CD4-positive, alpha-beta T cell treated with Interleukin-15 for 4 hours (primary cell): ENCODE measurements at regions not wholly inside any gene's neighbourhood (a gene's known extent, or its start where the extent isn't known, plus 50 kb on each side); places are given as distances from the start of the nearest gene placed in this dataset.
"Not testable (repeated sequence)": the region's sequence is repeated elsewhere in the genome, so short reads cannot be mapped to it uniquely, and the experiment has no call there.

Experiments
- DNase-seq: peaks from one replicate; pipeline ENCODE4 v3.0.0-alpha.2; 2020; ENCODE audit warnings: low spot score

GRCh38 chr12:76664731-76665130 is 99.2 kb upstream of the ZDHHC17 start:
- DNase-seq = no peak

DNA sequence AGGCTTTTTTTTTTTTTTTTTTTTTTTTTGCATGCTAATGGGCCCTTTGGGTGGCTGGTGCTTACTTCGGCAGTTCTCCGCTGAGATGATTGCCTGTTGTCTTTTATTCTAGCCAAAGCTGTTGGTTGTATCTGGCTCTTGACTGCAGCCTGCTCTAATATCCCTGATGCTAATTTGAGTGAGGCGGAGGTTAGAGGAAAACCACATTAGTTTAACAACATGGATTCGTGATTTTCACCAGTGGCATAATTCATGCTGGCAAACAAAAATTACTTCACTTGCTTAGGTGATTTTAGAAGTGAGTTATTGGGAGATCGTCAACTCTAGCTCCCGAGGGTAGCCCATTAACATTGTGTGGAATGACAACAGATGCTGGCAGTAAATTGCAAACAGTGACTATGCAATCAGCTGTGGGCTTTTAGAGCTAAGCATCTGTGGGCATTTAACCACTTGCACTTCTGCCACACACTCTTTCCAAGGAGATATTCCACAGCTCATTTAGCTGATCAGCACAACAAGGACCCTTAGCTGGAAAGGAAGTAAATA is 97.6 kb upstream of the ZDHHC17 start:
- no peak for DNase-seq

DNA sequence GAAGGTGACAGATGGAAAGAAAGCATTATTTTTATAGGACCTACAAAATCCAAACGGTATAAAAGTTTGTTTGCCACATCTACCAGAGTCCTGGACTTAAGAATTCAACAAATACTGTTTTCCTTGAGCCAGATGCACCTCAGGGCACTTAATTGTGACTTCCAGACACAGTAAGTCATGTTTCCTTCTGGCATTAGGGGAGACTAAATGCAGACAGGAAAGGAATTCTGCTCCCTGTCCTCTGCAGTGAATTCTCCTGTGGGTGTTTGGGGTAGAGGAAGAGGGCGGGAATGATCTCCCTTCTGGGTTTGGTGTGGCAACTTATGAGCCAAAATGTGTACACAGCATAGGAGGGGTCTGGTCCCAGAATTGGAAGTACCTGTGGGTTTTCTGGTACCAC is 93.9 kb upstream of the ZDHHC17 start:
- DNase-seq = no peak

GRCh38 chr12:76670776-76671175 is 93.1 kb upstream of the ZDHHC17 start:
- DNase-seq = no peak

DNA sequence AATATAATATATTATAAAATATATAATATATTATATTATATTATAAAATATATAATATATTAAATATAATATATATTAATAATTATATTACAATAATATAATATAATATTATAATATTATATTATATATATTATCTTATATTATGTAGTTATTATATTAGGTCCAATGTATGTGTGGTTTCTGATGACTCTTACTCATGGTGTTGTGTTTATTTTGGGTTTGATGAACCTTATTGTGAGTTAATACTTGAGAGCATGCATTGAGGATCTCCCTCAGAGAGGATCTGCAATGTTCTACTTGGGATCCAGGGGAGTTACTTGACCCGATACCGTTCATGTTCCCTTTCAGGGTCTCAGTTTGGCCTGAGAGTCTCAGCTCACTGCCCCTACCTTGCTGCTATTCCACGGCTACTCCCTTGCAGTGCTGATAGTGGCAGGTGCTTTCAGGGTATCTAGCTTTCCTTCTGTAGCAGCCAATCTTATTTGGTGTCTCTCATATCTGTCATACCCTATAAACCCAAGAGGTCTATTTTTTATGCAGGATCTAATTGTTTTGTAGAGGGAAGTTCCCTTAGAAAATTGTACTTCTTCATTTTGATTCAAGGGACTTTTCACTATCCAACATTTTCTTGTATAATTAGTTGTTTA is 89.1 kb upstream of the ZDHHC17 start:
- DNase-seq = no peak

GRCh38 chr12:76676261-76676660 is 87.7 kb upstream of the ZDHHC17 start:
- not testable (repeated sequence) for DNase-seq

- DNase-seq = no peak
Measured at GRCh38 chr12:76678992-76679391, 84.9 kb upstream of the ZDHHC17 start.

- no peak for DNase-seq
Measured at GRCh38 chr12:76679778-76680177, 84.1 kb upstream of the ZDHHC17 start.

DNA sequence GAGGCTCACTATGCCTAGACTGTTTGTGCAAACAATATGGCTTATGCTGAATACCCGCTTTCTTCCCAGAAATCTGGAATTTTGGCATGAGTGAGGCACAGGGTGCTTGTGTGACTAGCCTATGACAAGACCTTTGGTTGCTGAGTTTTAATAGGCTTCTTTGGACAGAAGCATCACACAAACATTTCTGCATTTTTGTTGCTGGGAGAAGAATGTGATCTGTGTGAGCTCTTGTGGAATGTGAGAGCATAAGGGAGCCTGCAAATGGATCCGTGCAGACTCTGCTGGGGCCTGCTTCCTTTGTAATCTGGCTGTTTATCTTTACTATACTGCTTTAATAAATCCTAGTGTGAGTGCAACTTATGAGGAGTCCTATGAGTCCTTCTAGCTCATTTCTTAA is 83.0 kb upstream of the ZDHHC17 start:
- DNase-seq = no peak

- DNase-seq = no peak
Measured at GRCh38 chr12:76685246-76685678, 78.7 kb upstream of the ZDHHC17 start.

DNA sequence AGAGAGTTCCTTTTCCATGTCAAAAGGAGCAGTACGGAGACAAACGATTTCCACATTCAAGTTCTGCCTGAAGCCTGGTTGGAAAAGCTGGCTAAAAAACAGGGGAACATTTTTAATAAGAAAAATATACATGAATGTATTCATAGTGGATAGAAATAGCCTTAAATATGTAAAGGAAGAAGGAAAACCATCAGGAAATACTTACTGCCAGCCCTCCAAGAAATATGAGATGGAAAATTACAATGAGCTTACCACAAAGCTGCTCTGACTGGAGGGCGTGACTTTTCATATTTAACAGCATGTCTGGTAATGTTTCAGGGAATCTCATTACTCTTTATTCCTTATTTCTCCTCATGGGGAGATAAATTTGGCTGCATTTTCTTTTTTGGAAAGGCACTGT is 75.9 kb upstream of the ZDHHC17 start:
- no peak for DNase-seq

GRCh38 chr12:76688631-76689030 is 75.3 kb upstream of the ZDHHC17 start:
- DNase-seq = no peak

DNA sequence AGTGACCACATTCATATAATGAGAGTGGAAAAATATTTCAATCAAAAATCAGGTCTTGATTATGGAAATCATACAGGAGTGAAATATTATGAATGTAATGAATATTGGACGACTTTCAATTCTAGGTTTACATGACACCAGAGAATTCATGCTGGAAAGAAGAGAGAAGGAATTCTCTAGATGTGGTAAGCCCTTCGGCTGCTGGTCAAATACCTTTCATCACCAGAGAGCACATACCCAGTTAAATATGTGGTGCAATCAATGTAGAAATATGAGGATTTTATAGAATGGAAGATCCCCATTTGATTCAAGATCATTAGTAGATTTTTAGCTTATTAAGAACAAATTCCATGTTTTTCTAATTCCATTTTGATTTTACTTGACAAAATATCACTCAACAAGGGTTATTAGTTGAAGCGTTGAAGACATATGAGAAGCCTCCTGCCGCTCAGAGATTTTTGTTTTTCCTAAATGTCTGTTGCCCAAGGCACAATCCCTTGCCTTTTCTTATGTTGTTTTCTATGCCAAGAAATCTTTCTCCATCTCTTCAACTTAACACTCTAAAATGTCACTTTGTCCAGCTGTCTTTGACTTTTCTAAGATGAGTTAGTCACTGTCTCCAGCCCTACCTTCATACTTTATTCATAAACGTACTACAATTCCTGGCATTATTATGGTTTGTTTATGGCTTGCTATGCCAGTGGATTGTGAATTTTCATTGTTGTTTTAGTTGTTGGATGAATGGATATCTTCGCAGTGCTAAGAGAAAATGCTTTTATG is 72.8 kb upstream of the ZDHHC17 start:
- no peak for DNase-seq

- DNase-seq = no peak
Measured at GRCh38 chr12:76692846-76693245, 71.1 kb upstream of the ZDHHC17 start.

DNA sequence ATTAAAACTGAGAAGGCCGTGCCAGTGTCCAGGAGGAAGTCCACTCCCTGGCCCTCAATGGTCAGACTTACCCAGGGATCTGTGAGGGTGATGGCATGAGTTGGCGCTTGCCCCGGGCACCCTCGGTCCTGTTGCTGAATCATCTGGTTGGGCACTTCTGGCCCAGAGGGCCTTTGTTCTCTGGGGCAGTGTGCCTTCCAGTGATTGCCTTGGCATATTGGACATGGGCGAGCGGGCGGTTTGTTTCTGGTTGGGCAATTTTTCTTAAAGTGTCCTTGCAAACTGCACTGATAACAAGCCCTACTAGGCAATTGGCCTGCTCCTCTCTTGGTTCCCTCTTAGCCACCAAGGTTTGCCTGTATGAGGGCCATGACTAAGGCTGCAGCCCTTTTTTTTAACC is 69.5 kb upstream of the ZDHHC17 start:
- no peak for DNase-seq

DNA sequence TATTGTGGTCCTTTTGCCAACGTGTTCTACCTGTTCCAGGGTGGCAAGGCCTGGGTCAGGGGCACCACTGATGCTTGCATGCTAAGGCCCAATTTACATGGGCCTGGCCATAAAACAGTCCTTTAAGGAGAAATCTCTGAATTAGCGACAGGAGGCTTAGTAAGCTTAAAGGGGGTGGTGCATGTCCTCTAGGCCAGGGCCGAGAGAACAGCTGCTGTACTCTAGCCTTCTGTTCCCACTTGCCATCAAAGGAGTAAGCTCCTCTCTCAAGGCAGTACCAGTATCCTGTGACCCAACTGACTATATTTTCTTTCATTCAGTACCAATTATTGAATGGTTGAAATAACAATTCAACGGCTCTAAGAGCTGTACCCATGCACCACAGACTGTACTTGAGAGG is 67.7 kb upstream of the ZDHHC17 start:
- DNase-seq = no peak

- no peak for DNase-seq
Measured at GRCh38 chr12:76697849-76698248, 66.1 kb upstream of the ZDHHC17 start.

- no peak for DNase-seq
Measured at GRCh38 chr12:76698316-76698715, 65.6 kb upstream of the ZDHHC17 start.

- DNase-seq = no peak
Measured at GRCh38 chr12:76698966-76699365, 64.9 kb upstream of the ZDHHC17 start.

GRCh38 chr12:76701690-76702089 is 62.2 kb upstream of the ZDHHC17 start:
- no peak for DNase-seq

GRCh38 chr12:76702946-76703345 is 61.0 kb upstream of the ZDHHC17 start:
- DNase-seq = no peak

DNA sequence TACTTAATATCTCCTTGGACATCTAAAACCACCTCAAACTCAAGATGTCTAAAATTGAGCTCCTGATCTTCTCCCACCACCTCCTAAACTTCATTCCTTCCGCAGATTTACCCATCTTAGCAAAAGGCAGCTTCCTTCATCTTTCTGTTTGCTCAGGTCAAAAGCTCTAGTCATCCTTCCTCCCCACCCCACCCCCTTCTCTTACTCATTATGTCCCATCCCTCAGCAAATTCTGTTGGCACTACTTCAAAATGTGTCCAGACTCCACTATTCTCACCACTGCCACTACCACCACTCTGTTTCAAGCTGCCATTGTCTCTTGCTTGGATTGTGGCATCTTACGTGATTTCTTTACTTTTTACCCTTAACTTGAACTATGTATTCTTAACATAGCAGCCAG is 59.2 kb upstream of the ZDHHC17 start:
- no peak for DNase-seq

DNA sequence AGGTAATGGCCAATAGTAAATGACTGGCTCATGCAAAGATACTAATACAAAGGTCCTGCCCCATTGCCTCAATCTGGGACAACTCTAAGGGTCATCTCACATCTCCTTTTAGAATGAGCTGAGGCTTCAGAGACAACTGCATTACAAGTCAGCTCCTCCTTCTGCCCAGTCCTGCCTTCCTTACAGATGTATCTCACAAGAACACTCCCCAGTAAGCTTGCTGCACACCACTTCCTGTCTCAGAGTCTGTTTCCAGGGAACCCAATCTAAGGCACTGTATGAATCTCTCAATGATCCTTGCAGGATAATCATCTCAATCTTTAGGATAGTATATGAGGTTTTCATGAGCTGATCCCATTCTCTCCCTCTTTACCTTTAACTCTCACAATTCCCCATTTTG is 57.8 kb upstream of the ZDHHC17 start:
- DNase-seq = no peak

DNA sequence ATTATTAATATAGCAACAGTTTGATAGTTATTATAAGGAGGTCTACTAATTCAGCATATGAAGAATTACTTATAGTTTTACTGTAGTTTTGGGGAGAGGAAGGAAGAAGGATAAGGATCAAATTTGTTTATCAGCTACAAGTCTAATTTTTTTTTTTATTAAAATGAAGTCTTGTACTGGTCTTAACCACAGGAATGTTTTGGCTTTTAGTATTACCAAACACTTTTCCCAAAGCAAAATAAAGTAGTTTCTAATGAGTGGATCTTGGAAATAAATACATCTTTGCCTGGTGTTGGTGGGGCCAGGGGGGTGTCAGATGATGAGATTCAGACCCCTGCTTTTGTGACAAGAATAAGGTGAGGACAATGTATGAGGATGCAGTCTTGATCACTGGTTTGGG is 57.2 kb upstream of the ZDHHC17 start:
- no peak for DNase-seq
